ENCODE measurements at regions not wholly inside any gene's neighbourhood (a gene's known extent, or its start where the extent isn't known, plus 50 kb on each side); places are given as distances from the start of the nearest gene placed in this dataset.
A peak's percentile ranks its signal among the peaks of the same experiment; 100 is the strongest.

DNA sequence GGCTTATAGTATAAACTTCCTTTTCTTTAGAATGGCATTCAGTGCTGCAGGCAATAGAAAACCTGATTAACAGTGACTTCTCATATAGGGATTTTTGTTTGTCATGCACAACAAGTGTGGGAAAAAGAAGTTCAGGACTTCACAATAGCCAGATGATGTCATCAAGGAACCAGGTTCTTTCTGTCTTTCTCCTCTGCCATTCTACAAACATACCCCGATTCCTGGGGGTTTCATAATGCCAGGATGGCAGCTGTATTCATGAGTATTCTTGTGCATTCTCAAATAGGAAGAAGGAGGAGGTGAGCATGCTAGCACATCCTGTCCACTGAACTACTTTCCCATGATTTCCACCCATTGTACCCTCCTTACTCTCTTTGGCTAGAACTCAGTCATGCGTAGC lies 182.7 kb upstream of the EEA1 start:
- Histone ChIP-seq H3K4me3 (ENCODE audit: low read depth in 1 of 2, low read length in 2 of 2) (no peak overlapping the region), H3K36me3 (ENCODE audit: control insufficient read depth in 1 of 2, insufficient read depth in 2 of 2, low read length in 2 of 2) (no peaks in the 10 kb centered on the region), H3K27ac (ENCODE audit: low read depth, low read length) (no peak overlapping the region), H3K4me1 (ENCODE audit: control insufficient read depth in 1 of 2, insufficient read depth in 2 of 2, low read length in 2 of 2) (no peaks in the 10 kb centered on the region), H3K9ac (ENCODE audit: low read depth in 1 of 2, low read length in 2 of 2) (no peak overlapping the region), H3K27me3 (ENCODE audit: control insufficient read depth in 1 of 2, insufficient read depth in 2 of 2, low read length in 2 of 2) (no peaks in the 10 kb centered on the region), H3K9me3 (ENCODE audit: control insufficient read depth in 1 of 2, low read length in 2 of 2) (no peaks in the 10 kb centered on the region)

DNA sequence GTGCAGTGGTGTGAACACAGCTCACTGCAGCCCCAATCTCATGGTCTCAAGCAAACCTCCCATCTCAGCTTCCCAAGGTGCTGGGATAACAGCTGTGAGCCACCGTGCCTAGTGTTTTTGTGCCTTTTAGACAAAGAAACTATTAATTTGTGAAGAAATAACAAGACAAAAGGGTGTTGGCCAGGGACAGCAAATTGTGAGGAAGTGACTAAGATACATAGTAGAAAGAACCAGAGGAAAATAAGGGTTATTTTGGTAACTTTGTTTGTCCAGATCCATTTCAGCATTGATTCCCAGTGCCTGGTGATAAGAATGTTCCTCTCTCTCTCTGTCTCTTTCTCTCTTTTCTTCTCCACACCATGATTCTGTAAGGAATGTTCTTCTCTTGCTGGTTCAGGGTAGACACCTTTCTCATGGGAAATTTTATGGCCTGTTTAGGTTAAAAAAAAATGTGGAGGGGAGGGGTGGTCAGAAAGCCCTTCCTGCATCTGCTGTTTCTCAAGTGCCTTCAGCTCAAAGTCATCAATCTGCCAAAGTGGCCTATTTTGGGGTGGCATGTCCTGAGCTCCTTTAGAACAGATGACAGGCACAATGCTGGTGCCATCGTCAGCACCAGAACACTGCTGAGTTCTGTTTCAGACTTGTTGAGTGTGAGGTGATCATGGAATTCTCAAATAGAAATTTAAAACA lies 184.4 kb upstream of the EEA1 start:
- Histone ChIP-seq H3K4me1 (ENCODE audit: control insufficient read depth in 1 of 2, insufficient read depth in 2 of 2, low read length in 2 of 2) (no peaks in the 10 kb centered on the region), H3K9ac (ENCODE audit: low read depth in 1 of 2, low read length in 2 of 2) (no peak overlapping the region), H3K27ac (ENCODE audit: low read depth, low read length) (no peak overlapping the region), H3K27me3 (ENCODE audit: control insufficient read depth in 1 of 2, insufficient read depth in 2 of 2, low read length in 2 of 2) (no peaks in the 10 kb centered on the region), H3K9me3 (ENCODE audit: control insufficient read depth in 1 of 2, low read length in 2 of 2) (no peaks in the 10 kb centered on the region), H3K36me3 (ENCODE audit: control insufficient read depth in 1 of 2, insufficient read depth in 2 of 2, low read length in 2 of 2) (no peaks in the 10 kb centered on the region), H3K4me3 (ENCODE audit: low read depth in 1 of 2, low read length in 2 of 2) (no peak overlapping the region)

DNA sequence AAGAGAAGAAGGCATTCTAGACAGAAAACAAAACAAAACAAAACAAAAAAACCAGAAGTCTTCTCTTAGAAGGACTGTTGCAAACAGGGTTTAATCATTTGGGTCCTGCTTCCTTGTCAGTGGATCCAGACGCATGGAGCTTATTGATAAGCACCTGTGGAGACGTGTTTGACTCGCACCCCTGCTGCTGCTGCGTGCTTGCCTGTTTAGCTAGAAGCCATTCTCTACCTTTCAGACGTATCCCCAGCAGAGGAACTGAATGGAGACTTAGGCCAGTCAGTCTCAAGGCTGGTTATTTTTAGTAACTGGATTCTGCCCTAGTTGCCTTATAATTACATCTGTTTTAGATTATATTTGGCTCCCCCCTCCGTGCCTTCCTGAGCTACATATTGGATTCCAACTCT lies 186.1 kb upstream of the EEA1 start:
- no peak overlapping the region for H3K27ac ChIP-seq (ENCODE audit: low read depth, low read length)
- no peaks in the 10 kb centered on the region for H3K4me1 ChIP-seq (ENCODE audit: control insufficient read depth in 1 of 2, insufficient read depth in 2 of 2, low read length in 2 of 2)
- no peak overlapping the region for H3K4me3 ChIP-seq (ENCODE audit: low read depth in 1 of 2, low read length in 2 of 2)
- no peak overlapping the region for H3K9ac ChIP-seq (ENCODE audit: low read depth in 1 of 2, low read length in 2 of 2)
- no peaks in the 10 kb centered on the region for H3K36me3 ChIP-seq (ENCODE audit: control insufficient read depth in 1 of 2, insufficient read depth in 2 of 2, low read length in 2 of 2)
- H3K9me3 ChIP-seq (ENCODE audit: control insufficient read depth in 1 of 2, low read length in 2 of 2): no peaks in the 10 kb centered on the region
- no peaks in the 10 kb centered on the region for H3K27me3 ChIP-seq (ENCODE audit: control insufficient read depth in 1 of 2, insufficient read depth in 2 of 2, low read length in 2 of 2)

DNA sequence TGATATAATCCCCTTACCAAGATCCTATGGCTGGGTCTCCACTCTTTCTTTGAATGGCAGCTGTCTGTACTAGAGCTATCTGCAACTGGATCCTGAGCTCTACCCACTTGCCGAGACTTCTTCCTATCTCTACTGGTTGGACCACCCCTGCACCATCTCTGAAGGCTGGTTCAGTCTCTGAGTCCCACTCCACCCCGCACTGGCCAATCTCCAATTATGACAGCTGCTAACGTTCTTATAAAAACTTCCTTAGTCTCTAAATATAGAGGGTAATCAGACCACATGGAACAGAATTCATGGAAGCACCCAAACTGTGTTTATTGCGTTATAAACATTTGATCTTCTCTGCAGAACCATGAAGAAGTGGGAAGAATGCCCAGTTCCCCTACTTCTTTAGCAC lies 186.6 kb upstream of the EEA1 start:
- Histone ChIP-seq H3K9me3 (ENCODE audit: control insufficient read depth in 1 of 2, low read length in 2 of 2) (no peaks in the 10 kb centered on the region), H3K36me3 (ENCODE audit: control insufficient read depth in 1 of 2, insufficient read depth in 2 of 2, low read length in 2 of 2) (no peaks in the 10 kb centered on the region), H3K9ac (ENCODE audit: low read depth in 1 of 2, low read length in 2 of 2) (no peak overlapping the region), H3K27me3 (ENCODE audit: control insufficient read depth in 1 of 2, insufficient read depth in 2 of 2, low read length in 2 of 2) (no peaks in the 10 kb centered on the region), H3K4me1 (ENCODE audit: control insufficient read depth in 1 of 2, insufficient read depth in 2 of 2, low read length in 2 of 2) (no peaks in the 10 kb centered on the region), H3K4me3 (ENCODE audit: low read depth in 1 of 2, low read length in 2 of 2) (no peak overlapping the region), H3K27ac (ENCODE audit: low read depth, low read length) (no peak overlapping the region)

DNA sequence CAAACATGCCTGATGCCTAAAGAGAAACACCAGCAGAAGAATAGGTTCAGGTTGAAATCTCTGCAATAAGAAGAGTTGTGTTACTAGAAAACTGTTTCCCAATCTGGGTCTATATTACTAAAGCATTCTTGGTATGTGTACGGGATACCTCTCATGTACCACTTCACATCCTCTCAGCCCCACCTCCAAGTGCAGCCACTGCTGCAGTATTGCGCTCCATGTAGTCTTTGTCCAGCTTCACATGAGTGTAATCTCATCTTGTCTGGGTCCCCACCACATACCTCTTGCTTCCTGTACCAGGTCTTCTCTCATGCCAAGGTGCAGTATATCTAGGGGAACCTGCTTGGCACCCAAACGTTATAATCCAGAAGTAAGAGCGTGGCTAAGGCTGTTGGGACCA lies 187.5 kb upstream of the EEA1 start:
- Histone ChIP-seq H3K9ac (ENCODE audit: low read depth in 1 of 2, low read length in 2 of 2) (no peak overlapping the region), H3K27ac (ENCODE audit: low read depth, low read length) (no peak overlapping the region), H3K4me1 (ENCODE audit: control insufficient read depth in 1 of 2, insufficient read depth in 2 of 2, low read length in 2 of 2) (peaks cover 0 to 3% of the 10 kb centered on the region in 2 donors), H3K36me3 (ENCODE audit: control insufficient read depth in 1 of 2, insufficient read depth in 2 of 2, low read length in 2 of 2) (no peaks in the 10 kb centered on the region), H3K4me3 (ENCODE audit: low read depth in 1 of 2, low read length in 2 of 2) (no peak overlapping the region), H3K27me3 (ENCODE audit: control insufficient read depth in 1 of 2, insufficient read depth in 2 of 2, low read length in 2 of 2) (no peaks in the 10 kb centered on the region), H3K9me3 (ENCODE audit: control insufficient read depth in 1 of 2, low read length in 2 of 2) (no peaks in the 10 kb centered on the region)

DNA sequence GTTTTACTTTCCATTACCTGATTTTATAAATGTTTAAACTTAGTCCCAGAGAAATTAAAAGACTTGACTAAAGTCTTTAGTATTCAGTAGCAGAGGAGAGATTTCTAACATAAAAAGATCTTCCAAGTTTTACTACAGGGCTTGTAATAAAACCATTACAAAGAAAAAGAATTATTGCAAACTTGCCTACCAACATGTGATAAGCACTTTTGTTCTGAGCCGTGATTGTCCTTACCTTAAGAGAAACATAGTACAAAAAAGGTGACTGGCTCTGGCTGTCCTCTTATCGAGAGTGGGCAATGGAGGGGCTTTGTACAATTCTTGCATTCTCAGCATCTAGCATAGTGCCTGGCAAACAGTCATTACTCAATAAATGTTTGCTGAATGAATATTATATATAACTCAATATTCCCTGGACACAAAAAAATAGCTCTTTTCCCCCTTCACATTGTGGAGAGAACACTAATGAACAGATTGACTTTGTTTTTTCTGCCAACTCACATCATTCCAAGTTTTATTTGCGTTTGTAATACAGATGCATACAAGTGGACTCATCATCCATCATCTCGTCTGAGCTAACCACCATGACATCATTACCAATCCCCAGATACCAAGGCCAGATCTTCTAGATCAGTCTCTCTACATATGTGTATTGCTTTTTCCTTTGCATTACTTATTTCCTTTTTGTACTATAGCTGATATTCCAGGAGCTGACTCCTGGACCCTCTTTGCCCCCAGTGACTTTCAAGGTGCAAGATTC lies 192.8 kb upstream of the EEA1 start:
- H3K4me1 ChIP-seq (ENCODE audit: control insufficient read depth in 1 of 2, insufficient read depth in 2 of 2, low read length in 2 of 2): peaks cover 0 to 3% of the 10 kb centered on the region in 2 donors
- no peaks in the 10 kb centered on the region for H3K9me3 ChIP-seq (ENCODE audit: control insufficient read depth in 1 of 2, low read length in 2 of 2)
- H3K27ac ChIP-seq (ENCODE audit: low read depth, low read length): no peak overlapping the region
- H3K27me3 ChIP-seq (ENCODE audit: control insufficient read depth in 1 of 2, insufficient read depth in 2 of 2, low read length in 2 of 2): no peaks in the 10 kb centered on the region
- no peak overlapping the region for H3K4me3 ChIP-seq (ENCODE audit: low read depth in 1 of 2, low read length in 2 of 2)
- H3K36me3 ChIP-seq (ENCODE audit: control insufficient read depth in 1 of 2, insufficient read depth in 2 of 2, low read length in 2 of 2): no peaks in the 10 kb centered on the region
- no peak overlapping the region for H3K9ac ChIP-seq (ENCODE audit: low read depth in 1 of 2, low read length in 2 of 2)

DNA sequence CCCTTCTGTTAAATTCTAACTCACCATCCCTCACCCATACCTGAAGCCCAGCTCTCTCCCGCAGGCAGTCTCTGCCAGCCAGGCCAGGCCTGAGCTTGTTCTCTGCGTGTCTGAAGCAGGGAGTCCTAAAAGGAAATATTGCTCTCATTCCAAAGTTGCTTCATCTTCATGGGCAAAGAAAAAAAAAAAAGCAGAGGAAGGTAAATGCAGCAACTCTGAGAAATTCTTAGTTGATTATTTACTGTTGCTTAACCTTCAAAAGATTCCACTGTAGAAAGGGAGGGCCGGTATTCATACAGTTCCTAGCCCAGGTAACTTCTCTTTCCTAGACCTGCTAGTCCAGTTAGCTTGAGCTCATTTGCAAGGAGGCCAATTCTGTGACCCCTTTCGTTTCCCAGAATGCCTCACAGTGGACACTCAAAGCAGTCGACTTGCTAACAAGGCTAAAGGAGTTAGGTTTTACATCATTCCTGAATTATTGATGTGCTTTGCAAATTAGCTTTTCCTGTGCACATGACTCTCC lies 193.5 kb upstream of the EEA1 start:
- Histone ChIP-seq H3K9me3 (ENCODE audit: control insufficient read depth in 1 of 2, low read length in 2 of 2) (no peaks in the 10 kb centered on the region), H3K36me3 (ENCODE audit: control insufficient read depth in 1 of 2, insufficient read depth in 2 of 2, low read length in 2 of 2) (no peaks in the 10 kb centered on the region), H3K27ac (ENCODE audit: low read depth, low read length) (no peak overlapping the region), H3K4me1 (ENCODE audit: control insufficient read depth in 1 of 2, insufficient read depth in 2 of 2, low read length in 2 of 2) (peaks cover 6 to 10% of the 10 kb centered on the region in 2 donors), H3K27me3 (ENCODE audit: control insufficient read depth in 1 of 2, insufficient read depth in 2 of 2, low read length in 2 of 2) (no peaks in the 10 kb centered on the region), H3K9ac (ENCODE audit: low read depth in 1 of 2, low read length in 2 of 2) (no peak overlapping the region), H3K4me3 (ENCODE audit: low read depth in 1 of 2, low read length in 2 of 2) (no peak overlapping the region)

DNA sequence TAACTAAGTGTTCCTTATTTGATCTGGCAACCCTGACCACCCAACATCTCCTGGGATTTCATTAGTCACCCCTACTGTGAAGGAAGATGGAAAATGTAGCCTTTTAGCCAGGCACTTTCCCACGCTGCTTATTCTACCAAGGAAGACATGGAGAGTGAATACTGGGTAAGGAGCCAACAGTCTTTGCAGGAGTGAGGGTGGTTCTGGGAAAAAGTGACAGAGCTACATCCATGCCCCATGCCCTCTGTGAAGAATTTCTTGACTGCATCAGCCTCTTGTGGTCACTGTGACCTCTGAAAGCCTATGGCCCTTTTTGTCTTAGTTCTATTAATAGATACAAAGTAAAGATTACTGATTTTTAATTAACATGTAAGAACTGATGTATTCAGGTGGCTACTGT lies 196.0 kb upstream of the EEA1 start:
- Histone ChIP-seq H3K9me3 (ENCODE audit: control insufficient read depth in 1 of 2, low read length in 2 of 2) (no peaks in the 10 kb centered on the region), H3K27me3 (ENCODE audit: control insufficient read depth in 1 of 2, insufficient read depth in 2 of 2, low read length in 2 of 2) (no peaks in the 10 kb centered on the region), H3K4me1 (ENCODE audit: control insufficient read depth in 1 of 2, insufficient read depth in 2 of 2, low read length in 2 of 2) (peaks cover 14 to 18% of the 10 kb centered on the region in 2 donors), H3K4me3 (ENCODE audit: low read depth in 1 of 2, low read length in 2 of 2) (no peak overlapping the region), H3K27ac (ENCODE audit: low read depth, low read length) (no peak overlapping the region), H3K36me3 (ENCODE audit: control insufficient read depth in 1 of 2, insufficient read depth in 2 of 2, low read length in 2 of 2) (no peaks in the 10 kb centered on the region), H3K9ac (ENCODE audit: low read depth in 1 of 2, low read length in 2 of 2) (no peak overlapping the region)

DNA sequence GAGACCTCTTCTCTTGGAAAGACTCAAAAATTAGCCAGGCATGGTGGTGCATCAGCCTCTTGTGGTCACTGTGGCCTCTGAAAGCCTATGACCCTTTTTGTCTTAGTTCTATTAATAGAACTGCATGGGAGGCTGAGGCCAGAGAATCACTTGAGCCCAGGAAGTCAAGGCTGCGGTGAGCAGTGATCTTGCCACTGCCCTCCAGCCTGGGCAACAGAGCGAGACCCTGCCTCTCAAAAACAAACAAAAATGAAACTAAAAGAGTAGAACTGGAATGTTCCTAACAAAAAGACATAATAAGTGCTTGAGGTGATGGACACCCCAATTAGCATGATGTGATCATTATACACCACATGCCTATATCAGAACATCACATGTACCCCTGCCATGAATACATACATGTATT lies 197.0 kb upstream of the EEA1 start:
- H3K9me3 ChIP-seq (ENCODE audit: control insufficient read depth in 1 of 2, low read length in 2 of 2): no peaks in the 10 kb centered on the region
- no peaks in the 10 kb centered on the region for H3K36me3 ChIP-seq (ENCODE audit: control insufficient read depth in 1 of 2, insufficient read depth in 2 of 2, low read length in 2 of 2)
- no peaks in the 10 kb centered on the region for H3K27me3 ChIP-seq (ENCODE audit: control insufficient read depth in 1 of 2, insufficient read depth in 2 of 2, low read length in 2 of 2)
- no peak overlapping the region for H3K9ac ChIP-seq (ENCODE audit: low read depth in 1 of 2, low read length in 2 of 2)
- no peak overlapping the region for H3K27ac ChIP-seq (ENCODE audit: low read depth, low read length)
- H3K4me1 ChIP-seq (ENCODE audit: control insufficient read depth in 1 of 2, insufficient read depth in 2 of 2, low read length in 2 of 2): peaks cover 14 to 18% of the 10 kb centered on the region in 2 donors
- no peak overlapping the region for H3K4me3 ChIP-seq (ENCODE audit: low read depth in 1 of 2, low read length in 2 of 2)

DNA sequence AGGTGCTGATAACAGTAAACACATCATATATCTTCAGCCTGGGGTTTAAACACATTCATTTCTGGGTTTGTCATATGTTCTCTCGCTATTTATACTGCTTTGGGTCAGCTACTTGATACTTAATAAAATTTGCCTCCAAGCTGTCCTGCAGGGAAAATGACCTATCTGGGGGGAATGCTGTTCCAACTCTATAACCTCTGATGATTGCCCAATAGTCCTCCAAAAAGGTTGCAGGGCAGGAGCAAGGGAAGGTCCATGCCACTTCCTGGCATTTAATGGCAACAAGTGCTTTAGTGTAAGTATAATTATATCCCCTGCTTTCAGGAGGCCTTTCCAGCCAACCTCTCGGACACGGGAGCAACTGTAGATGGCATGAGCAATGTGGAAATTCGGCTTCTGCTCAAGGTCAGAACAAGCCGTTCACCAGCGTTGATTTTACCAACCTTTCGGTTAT lies 198.0 kb upstream of the EEA1 start:
- Histone ChIP-seq H3K4me1 (ENCODE audit: control insufficient read depth in 1 of 2, insufficient read depth in 2 of 2, low read length in 2 of 2) (peaks cover 14 to 15% of the 10 kb centered on the region in 2 donors), H3K9me3 (ENCODE audit: control insufficient read depth in 1 of 2, low read length in 2 of 2) (no peaks in the 10 kb centered on the region), H3K4me3 (ENCODE audit: low read depth in 1 of 2, low read length in 2 of 2) (peak overlapping the region in 1 of 2 donors; percentile 30), H3K36me3 (ENCODE audit: control insufficient read depth in 1 of 2, insufficient read depth in 2 of 2, low read length in 2 of 2) (no peaks in the 10 kb centered on the region), H3K27me3 (ENCODE audit: control insufficient read depth in 1 of 2, insufficient read depth in 2 of 2, low read length in 2 of 2) (no peaks in the 10 kb centered on the region), H3K9ac (ENCODE audit: low read depth in 1 of 2, low read length in 2 of 2) (no peak overlapping the region), H3K27ac (ENCODE audit: low read depth, low read length) (no peak overlapping the region)

All from duodenal mucosa (tissue), 2 donors.